Upper lobe of right lung (tissue), 1 donor: ENCODE measurements at regions not wholly inside any gene's neighbourhood (a gene's known extent, or its start where the extent isn't known, plus 50 kb on each side); places are given as distances from the start of the nearest gene placed in this dataset.
A peak's percentile ranks its signal among the peaks of the same experiment; 100 is the strongest.

Experiments used
- ATAC-seq: fragments of 200-7000 bp; cut with Tn5 transposase; one replicate; pipeline ENCODE4 v1.9.1; 2020; ENCODE audit warnings: mild to moderate bottlenecking, moderate library complexity
- DNase-seq: peaks from one replicate; pipeline ENCODE4 v3.0.0-alpha.2; 2020
- H3K27ac ChIP-seq: fragments of 200-600 bp; one replicate; pipeline ENCODE4 v1.8.0; 2022
- H3K27me3 ChIP-seq: fragments of 200-600 bp; one replicate; pipeline ENCODE4 v1.8.0; 2022; ENCODE audit warnings: mild to moderate bottlenecking
- H3K36me3 ChIP-seq: fragments of 200-600 bp; one replicate; pipeline ENCODE4 v1.8.0; 2022
- H3K4me1 ChIP-seq: fragments of 200-600 bp; one replicate; pipeline ENCODE4 v1.8.0; 2022
- H3K4me3 ChIP-seq: fragments of 200-600 bp; one replicate; pipeline ENCODE4 v1.8.0; 2022; ENCODE audit warnings: mild to moderate bottlenecking
- H3K9me3 ChIP-seq: fragments of 200-600 bp; one replicate; pipeline ENCODE4 v1.8.0; 2022
- intact Hi-C: fragments of 100-400 bp; cut with DNase I; formaldehyde crosslinking; loops from one replicate; pipeline ENCODE4 v1.11.0; 2022
- TF ChIP-seq, protein P1 (sequence below): fragments of 200-600 bp; IDR thresholded peaks from one replicate; pipeline ENCODE4 v1.8.0; 2022; ENCODE audit warnings: antibody characterized with exemption
- donor health status: DM: no; HTN: yes; CAD: no; lungs with severe emphysema.

DNA sequence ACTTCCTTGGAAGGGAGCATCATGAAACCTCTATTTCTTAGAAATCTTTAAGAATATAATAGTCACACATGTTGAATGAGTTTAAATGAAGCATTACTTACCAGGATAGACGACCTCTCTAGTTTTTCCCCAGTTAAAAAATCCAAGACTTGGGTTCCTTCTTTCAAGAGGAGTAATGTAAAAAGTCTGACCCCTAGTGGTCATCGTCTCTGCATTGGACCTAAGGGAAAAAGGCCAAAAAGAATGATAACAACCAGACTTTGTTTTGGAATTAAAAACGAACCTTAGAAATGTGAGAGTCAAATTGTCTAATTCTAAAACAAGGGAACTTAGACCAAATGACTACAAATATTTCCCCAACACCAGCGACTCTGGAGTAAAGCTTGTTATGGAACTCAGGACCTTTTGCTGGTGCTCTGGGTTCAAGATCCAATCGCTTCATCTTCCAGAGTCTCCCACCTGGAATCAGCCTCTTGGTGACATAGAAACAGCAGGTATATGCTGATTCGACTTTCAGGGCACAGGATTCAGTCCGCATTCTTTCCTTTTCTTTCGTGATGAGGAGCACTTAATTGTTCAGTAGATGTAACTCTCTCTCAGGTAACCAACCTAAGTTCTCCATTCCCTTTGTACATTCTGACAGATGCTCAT is 214.8 kb upstream of the TPRG1 start:
- no peaks in the 10 kb centered on the region for H3K27me3 ChIP-seq
- no peaks in the 10 kb centered on the region for H3K36me3 ChIP-seq
- H3K4me3 ChIP-seq = no peak overlapping the region
- TF ChIP-seq, protein P1, sequence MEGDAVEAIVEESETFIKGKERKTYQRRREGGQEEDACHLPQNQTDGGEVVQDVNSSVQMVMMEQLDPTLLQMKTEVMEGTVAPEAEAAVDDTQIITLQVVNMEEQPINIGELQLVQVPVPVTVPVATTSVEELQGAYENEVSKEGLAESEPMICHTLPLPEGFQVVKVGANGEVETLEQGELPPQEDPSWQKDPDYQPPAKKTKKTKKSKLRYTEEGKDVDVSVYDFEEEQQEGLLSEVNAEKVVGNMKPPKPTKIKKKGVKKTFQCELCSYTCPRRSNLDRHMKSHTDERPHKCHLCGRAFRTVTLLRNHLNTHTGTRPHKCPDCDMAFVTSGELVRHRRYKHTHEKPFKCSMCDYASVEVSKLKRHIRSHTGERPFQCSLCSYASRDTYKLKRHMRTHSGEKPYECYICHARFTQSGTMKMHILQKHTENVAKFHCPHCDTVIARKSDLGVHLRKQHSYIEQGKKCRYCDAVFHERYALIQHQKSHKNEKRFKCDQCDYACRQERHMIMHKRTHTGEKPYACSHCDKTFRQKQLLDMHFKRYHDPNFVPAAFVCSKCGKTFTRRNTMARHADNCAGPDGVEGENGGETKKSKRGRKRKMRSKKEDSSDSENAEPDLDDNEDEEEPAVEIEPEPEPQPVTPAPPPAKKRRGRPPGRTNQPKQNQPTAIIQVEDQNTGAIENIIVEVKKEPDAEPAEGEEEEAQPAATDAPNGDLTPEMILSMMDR = peak; percentile 82
- H3K4me1 ChIP-seq = peaks cover 3% of the 10 kb centered on the region
- peak overlapping the region; percentile 66 for H3K27ac ChIP-seq
- intact Hi-C loops = loop anchor here (10.0 kb wide), 2 partner anchors 188 to 912 kb away; no protein-coding TSS in a partner anchor
- ATAC-seq (peak; percentile 51), DNase-seq (no peak)
- H3K9me3 ChIP-seq = no peaks in the 10 kb centered on the region

DNA sequence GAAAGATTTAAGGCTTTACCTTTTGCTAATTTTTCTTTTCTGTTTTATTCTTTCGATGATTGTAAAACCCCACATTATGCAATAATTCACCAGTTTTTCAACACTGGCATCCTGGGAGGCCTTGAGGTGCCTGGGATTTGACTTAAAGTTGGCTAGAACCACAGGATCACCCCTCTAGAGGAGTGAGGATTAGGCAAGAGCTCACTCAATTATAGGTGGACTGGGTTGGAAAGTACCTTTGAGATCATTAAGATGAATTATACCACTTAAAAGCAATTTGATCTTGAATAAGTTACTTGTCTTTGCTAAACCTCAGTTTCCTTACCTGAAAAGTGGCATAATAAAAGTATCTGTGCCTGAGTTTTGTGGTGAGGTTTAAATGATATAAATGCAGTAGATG is 212.8 kb upstream of the TPRG1 start:
- no peaks in the 10 kb centered on the region for H3K36me3 ChIP-seq
- no peak overlapping the region for H3K4me3 ChIP-seq
- no peaks in the 10 kb centered on the region for H3K9me3 ChIP-seq
- ATAC-seq (no peak), DNase-seq (no peak)
- H3K4me1 ChIP-seq = peaks cover 3% of the 10 kb centered on the region
- H3K27me3 ChIP-seq = no peaks in the 10 kb centered on the region
- intact Hi-C loops = loop anchor here (10.0 kb wide), 2 partner anchors 186 to 914 kb away; no protein-coding TSS in a partner anchor
- TF ChIP-seq, protein P1 = no peak
- no peak overlapping the region for H3K27ac ChIP-seq

DNA sequence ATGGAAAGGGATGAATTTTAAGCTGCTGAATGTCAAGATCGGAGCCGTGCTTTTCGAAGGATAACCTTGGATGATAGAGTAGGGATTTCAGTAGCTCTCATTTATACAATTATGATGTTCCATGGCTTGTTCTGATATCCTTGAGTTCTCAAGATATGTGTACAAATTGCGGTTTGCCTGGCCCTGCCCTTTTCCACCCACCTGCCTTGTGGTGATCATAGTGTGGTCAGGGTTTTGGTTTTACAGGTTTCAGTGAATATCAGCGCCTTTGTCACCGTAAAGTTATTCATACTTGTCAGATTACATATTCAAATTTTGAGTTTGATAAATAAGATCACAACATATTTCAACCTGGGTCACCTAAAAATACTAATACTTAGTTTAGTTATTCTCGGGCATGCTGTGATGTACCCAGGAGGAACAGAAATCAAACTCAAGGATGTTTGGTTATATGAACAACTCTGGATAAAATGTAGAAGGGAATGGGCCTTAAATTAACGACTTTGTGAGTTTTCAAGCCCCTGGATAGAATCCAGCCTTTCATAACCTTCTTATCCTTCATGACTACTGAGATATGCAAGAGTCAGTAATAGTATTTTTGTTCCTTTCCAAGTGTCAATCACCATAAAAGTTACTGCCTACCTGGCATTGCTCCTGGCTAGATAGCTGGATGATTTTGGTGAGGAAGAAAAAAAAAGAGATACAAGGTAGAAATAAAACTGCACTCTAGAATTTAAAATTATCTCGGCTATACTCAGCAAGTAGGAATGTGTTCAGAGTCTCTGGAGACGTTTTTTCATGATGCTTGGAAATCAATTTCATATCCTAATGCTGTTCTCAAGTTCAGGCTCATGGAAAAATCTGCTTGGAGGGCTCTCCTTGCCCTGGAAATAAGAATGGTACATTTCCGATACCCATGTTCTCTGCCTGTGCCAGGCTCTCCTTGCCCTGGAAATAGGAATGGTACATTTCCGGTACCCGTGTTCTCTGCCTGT is 209.2 kb upstream of the TPRG1 start:
- no peaks in the 10 kb centered on the region for H3K9me3 ChIP-seq
- no peak overlapping the region for H3K27ac ChIP-seq
- no peak overlapping the region for H3K4me3 ChIP-seq
- H3K27me3 ChIP-seq = no peaks in the 10 kb centered on the region
- TF ChIP-seq, protein P1 = no peak
- ATAC-seq (no peak), DNase-seq (no peak)
- no peaks in the 10 kb centered on the region for H3K36me3 ChIP-seq
- intact Hi-C loops = no loop called here
- H3K4me1 ChIP-seq = no peaks in the 10 kb centered on the region

DNA sequence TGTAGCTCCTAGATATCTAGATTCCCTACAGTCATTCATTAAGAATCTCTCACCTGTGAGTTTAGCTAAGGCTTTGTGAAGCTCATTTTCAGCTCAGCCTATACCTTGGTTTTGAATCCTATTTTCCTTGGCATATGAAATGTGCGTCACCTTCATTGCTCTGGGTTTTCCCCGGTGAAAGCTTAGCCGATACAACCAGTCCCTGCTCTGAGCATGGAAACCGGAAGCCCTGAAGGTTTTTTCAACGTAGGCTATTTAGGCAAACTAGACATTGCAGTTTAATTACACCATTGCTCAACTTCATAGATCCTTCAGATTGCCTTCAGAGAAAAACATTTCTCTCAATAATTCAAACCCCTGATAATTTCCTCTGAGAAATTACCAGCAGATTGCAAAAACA is 206.8 kb upstream of the TPRG1 start:
- no peak overlapping the region for H3K27ac ChIP-seq
- H3K4me1 ChIP-seq = no peaks in the 10 kb centered on the region
- DNase-seq (no peak), ATAC-seq (no peak)
- intact Hi-C loops = no loop called here
- H3K27me3 ChIP-seq = no peaks in the 10 kb centered on the region
- H3K9me3 ChIP-seq = no peaks in the 10 kb centered on the region
- TF ChIP-seq, protein P1 = no peak
- H3K4me3 ChIP-seq = no peak overlapping the region
- no peaks in the 10 kb centered on the region for H3K36me3 ChIP-seq

DNA sequence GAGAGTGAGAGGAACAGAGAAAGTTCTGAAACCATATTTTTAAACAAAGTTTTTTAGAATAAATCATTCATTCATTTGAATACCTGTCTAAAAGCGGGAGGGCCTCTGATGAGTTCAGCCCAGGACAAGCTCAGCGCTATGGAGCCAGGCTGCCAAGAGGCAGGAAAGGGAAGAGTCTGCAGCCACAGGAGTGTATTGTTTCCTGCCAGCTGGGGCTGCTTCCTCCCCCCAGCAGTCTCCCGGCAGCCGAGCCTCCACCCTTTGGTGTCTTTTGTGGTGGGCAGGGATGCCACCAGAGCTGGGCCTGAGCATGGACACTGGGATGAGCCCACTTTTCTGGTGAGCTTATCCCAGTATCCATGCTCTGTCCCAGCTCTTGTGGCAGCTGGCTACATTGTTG is 199.5 kb upstream of the TPRG1 start:
- DNase-seq = no peak
- peak; percentile 39 for ATAC-seq
- Histone ChIP-seq H3K36me3 (no peaks in the 10 kb centered on the region), H3K9me3 (no peaks in the 10 kb centered on the region), H3K4me3 (no peak overlapping the region), H3K4me1 (peaks cover 17% of the 10 kb centered on the region), H3K27me3 (no peaks in the 10 kb centered on the region), H3K27ac (no peak overlapping the region)
- intact Hi-C loops = no loop called here
- TF ChIP-seq, protein P1 = no peak
